ENCODE measurements at regions not wholly inside any gene's neighbourhood (a gene's known extent, or its start where the extent isn't known, plus 50 kb on each side); places are given as distances from the start of the nearest gene placed in this dataset.

GRCh38 chr2:150339282-150339681 lies 148.2 kb downstream of the RND3 start:
- H3K4me1 ChIP-seq (ENCODE audit: control insufficient read depth, insufficient read depth, low read length) = no peaks in the 10 kb centered on the region
- H3K27me3 Mint-ChIP-seq (ENCODE audit: low read depth in 2 of 2) = no peaks in the 10 kb centered on the region
- no peak for TF ChIP-seq CTCF (IDR thresholded peaks at IDR 0.05)
- no peak overlapping the region for H3K27ac ChIP-seq (ENCODE audit: low read length)
- intact Hi-C loops (cut with micrococcal nuclease) = no loop called here
- H3K36me3 Mint-ChIP-seq = no peaks in the 10 kb centered on the region
- H3K4me3 ChIP-seq (ENCODE audit: low read length) = no peak overlapping the region
- WGBS (ENCODE audit: insufficient coverage) = 67% methylated on average over 1 of the region's 1 CpG
- H3K4me3 Mint-ChIP-seq = no peak overlapping the region
- DNase-seq (no peak), ATAC-seq (no peak)
- H3K36me3 ChIP-seq (ENCODE audit: control insufficient read depth, insufficient read depth, low read length) = no peaks in the 10 kb centered on the region
- H3K27ac Mint-ChIP-seq = no peak overlapping the region
- peaks cover 0 to 13% of the 10 kb centered on the region in 2 donors for H3K9me3 Mint-ChIP-seq
- H3K9me3 ChIP-seq (ENCODE audit: control insufficient read depth, insufficient read depth, low read length) = no peaks in the 10 kb centered on the region
- H3K27me3 ChIP-seq (ENCODE audit: control insufficient read depth, insufficient read depth, low read length) = no peaks in the 10 kb centered on the region
- no peaks in the 10 kb centered on the region for H3K4me1 Mint-ChIP-seq

GRCh38 chr2:150335596-150335995 lies 151.9 kb downstream of the RND3 start:
- WGBS (ENCODE audit: insufficient coverage) = 86% methylated on average over 1 of the region's 1 CpG
- no peaks in the 10 kb centered on the region for H3K27me3 ChIP-seq (ENCODE audit: control insufficient read depth, insufficient read depth, low read length)
- ATAC-seq = no peak
- peaks cover 3 to 12% of the 10 kb centered on the region in 2 donors for H3K9me3 Mint-ChIP-seq
- H3K4me1 Mint-ChIP-seq = no peaks in the 10 kb centered on the region
- peaks cover 4% of the 10 kb centered on the region for H3K9me3 ChIP-seq (ENCODE audit: control insufficient read depth, insufficient read depth, low read length)
- H3K36me3 Mint-ChIP-seq = no peaks in the 10 kb centered on the region
- no peak overlapping the region for H3K27ac Mint-ChIP-seq
- no peak overlapping the region for H3K4me3 Mint-ChIP-seq
- no peak for DNase-seq
- no peaks in the 10 kb centered on the region for H3K27me3 Mint-ChIP-seq (ENCODE audit: low read depth in 2 of 2)
- TF ChIP-seq CTCF (IDR thresholded peaks at IDR 0.05) = no peak
- H3K27ac ChIP-seq (ENCODE audit: low read length) = no peak overlapping the region
- intact Hi-C loops (cut with micrococcal nuclease) = no loop called here
- no peak overlapping the region for H3K4me3 ChIP-seq (ENCODE audit: low read length)
- H3K4me1 ChIP-seq (ENCODE audit: control insufficient read depth, insufficient read depth, low read length) = no peaks in the 10 kb centered on the region
- no peaks in the 10 kb centered on the region for H3K36me3 ChIP-seq (ENCODE audit: control insufficient read depth, insufficient read depth, low read length)

GRCh38 chr2:150332383-150332782 lies 155.1 kb downstream of the RND3 start:
- TF ChIP-seq CTCF (IDR thresholded peaks at IDR 0.05) = no peak
- Mint-ChIP-seq H3K27me3 (ENCODE audit: low read depth in 2 of 2) (no peaks in the 10 kb centered on the region), H3K9me3 (peaks cover 8 to 13% of the 10 kb centered on the region in 2 donors), H3K27ac (no peak overlapping the region), H3K4me1 (no peaks in the 10 kb centered on the region), H3K36me3 (no peaks in the 10 kb centered on the region), H3K4me3 (no peak overlapping the region)
- Histone ChIP-seq H3K4me1 (ENCODE audit: control insufficient read depth, insufficient read depth, low read length) (no peaks in the 10 kb centered on the region), H3K27me3 (ENCODE audit: control insufficient read depth, insufficient read depth, low read length) (no peaks in the 10 kb centered on the region), H3K27ac (ENCODE audit: low read length) (no peak overlapping the region), H3K36me3 (ENCODE audit: control insufficient read depth, insufficient read depth, low read length) (no peaks in the 10 kb centered on the region), H3K9me3 (ENCODE audit: control insufficient read depth, insufficient read depth, low read length) (peaks cover 4% of the 10 kb centered on the region), H3K4me3 (ENCODE audit: low read length) (no peak overlapping the region)
- 84% methylated on average over 2 of the region's 2 CpGs for WGBS (ENCODE audit: insufficient coverage)
- intact Hi-C loops (cut with micrococcal nuclease) = no loop called here
- DNase-seq (no peak), ATAC-seq (no peak)
